Calu3 (cell line): ENCODE measurements at regions not wholly inside any gene's neighbourhood (a gene's known extent, or its start where the extent isn't known, plus 50 kb on each side); places are given as distances from the start of the nearest gene placed in this dataset.

Experiments used
- BruUV-seq: library from RNA; stranded (reverse); fragments of 400-500 nt; replicated peaks from 2 replicates; lab custom pipeline; 2021; lab: Mats Ljungman, UMichigan
- CTCF ChIA-PET: fragments of 300-600 bp; sonication (Branson Sonifier 250); formaldehyde crosslinking; loops from one replicate; lab custom pipeline; 2022; ENCODE audit warnings: antibody characterized with exemption; lab: Charles Lee
- DNase-seq: peaks from one replicate; pipeline ENCODE4 v3.0.0; 2022
- H3K27ac Mint-ChIP-seq: one replicate; pipeline ENCODE4 v1.8.0; 2022; ENCODE audit warnings: mixed read lengths; ENCODE audit not compliant: unreplicated experiment
- H3K27me3 Mint-ChIP-seq: one replicate; pipeline ENCODE4 v1.8.0; 2022; ENCODE audit warnings: mixed read lengths; ENCODE audit not compliant: unreplicated experiment
- H3K36me3 Mint-ChIP-seq: one replicate; pipeline ENCODE4 v1.8.0; 2022; ENCODE audit warnings: mild to moderate bottlenecking, moderate library complexity, mixed read lengths; ENCODE audit not compliant: insufficient read depth, unreplicated experiment
- H3K4me1 Mint-ChIP-seq: one replicate; pipeline ENCODE4 v1.8.0; 2022; ENCODE audit warnings: mild to moderate bottlenecking, low read depth, mixed read lengths; ENCODE audit not compliant: unreplicated experiment
- H3K4me3 Mint-ChIP-seq: one replicate; pipeline ENCODE4 v1.8.0; 2022; ENCODE audit warnings: mild to moderate bottlenecking, low read depth, moderate library complexity, mixed read lengths; ENCODE audit not compliant: unreplicated experiment
- H3K9me3 Mint-ChIP-seq: one replicate; pipeline ENCODE4 v1.8.0; 2022; ENCODE audit warnings: low read depth, mixed read lengths; ENCODE audit not compliant: unreplicated experiment
- intact Hi-C: fragments of 100-400 bp; cut with micrococcal nuclease; formaldehyde crosslinking; loops from one replicate; pipeline ENCODE4 v1.10.0; 2022; ENCODE audit not compliant: unreplicated experiment
- TF ChIP-seq, protein P1 (sequence below): fragments of 200-600 bp; IDR thresholded peaks from one replicate; pipeline ENCODE4 v1.8.0; 2022; ENCODE audit warnings: antibody characterized with exemption; ENCODE audit not compliant: unreplicated experiment

DNA sequence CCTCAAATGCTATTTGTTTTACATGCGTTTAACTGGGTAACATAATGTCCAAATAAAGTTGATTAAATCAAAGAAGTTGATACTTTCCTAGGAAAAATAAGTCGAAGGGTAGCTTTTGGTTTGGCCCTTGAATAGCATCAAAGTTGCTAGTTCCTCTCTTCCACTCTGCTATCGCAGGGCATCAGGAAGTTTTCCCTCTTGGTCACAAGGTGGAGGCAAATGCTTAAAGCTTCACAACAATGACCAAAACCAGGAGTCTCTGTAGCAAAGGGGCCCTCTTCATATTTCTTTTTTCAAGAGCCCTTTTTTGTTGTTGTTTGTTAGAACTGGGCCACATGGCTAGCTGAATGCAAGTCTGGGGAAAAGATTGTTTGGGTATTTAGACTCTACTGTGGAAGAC, 668.4 kb downstream of the KCNT2 start:
- H3K9me3 Mint-ChIP-seq, result no peaks in the 10 kb centered on the region
- TF ChIP-seq, protein P1, sequence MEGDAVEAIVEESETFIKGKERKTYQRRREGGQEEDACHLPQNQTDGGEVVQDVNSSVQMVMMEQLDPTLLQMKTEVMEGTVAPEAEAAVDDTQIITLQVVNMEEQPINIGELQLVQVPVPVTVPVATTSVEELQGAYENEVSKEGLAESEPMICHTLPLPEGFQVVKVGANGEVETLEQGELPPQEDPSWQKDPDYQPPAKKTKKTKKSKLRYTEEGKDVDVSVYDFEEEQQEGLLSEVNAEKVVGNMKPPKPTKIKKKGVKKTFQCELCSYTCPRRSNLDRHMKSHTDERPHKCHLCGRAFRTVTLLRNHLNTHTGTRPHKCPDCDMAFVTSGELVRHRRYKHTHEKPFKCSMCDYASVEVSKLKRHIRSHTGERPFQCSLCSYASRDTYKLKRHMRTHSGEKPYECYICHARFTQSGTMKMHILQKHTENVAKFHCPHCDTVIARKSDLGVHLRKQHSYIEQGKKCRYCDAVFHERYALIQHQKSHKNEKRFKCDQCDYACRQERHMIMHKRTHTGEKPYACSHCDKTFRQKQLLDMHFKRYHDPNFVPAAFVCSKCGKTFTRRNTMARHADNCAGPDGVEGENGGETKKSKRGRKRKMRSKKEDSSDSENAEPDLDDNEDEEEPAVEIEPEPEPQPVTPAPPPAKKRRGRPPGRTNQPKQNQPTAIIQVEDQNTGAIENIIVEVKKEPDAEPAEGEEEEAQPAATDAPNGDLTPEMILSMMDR, result peak; percentile 22
- intact Hi-C loops, result loop anchor here (5.0 kb wide), 2 partner anchors 202 to 367 kb away; no protein-coding TSS in a partner anchor
- no peaks in the 10 kb centered on the region for H3K27me3 Mint-ChIP-seq
- no peaks in the 10 kb centered on the region for H3K36me3 Mint-ChIP-seq
- no TSS peak for BruUV-seq
- no peak overlapping the region for H3K27ac Mint-ChIP-seq
- no peaks in the 10 kb centered on the region for H3K4me1 Mint-ChIP-seq
- H3K4me3 Mint-ChIP-seq, result no peak overlapping the region
- CTCF ChIA-PET, result no interaction called here
- DNase-seq, result no peak

DNA sequence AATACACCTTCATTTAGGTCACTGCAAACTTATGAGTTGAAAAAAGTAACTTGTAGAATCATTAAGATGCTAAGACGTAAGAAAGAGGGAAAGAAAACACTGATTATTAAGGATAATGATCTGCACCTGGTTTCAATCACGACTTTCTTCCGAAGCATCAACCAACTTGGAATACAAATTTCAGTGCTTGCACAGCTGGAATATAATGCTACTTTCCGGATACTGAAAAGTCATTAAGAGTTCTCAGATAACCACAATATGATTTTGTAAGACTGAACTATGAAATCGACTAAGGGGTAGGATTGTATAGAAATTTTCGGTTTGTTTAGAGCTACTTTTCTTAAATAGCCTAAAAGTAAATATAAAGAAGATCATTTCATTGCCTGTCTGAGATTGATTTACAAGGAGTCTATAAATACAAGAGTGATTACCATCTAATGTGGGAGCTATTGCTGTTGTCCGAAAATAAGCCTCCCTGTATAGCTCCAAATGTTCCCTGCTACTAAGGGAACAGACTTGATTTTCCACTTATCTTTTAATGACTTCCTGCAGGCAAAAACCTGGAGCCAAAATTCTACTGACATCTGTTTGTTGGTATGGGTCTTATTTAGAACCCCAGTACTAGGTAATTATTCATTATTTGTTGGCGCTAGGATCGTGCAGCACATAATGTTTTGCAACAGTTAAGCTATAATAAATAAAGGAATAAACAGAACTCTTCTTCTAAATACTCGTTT, 673.3 kb downstream of the KCNT2 start:
- H3K9me3 Mint-ChIP-seq, result no peaks in the 10 kb centered on the region
- H3K4me3 Mint-ChIP-seq, result no peak overlapping the region
- no peaks in the 10 kb centered on the region for H3K36me3 Mint-ChIP-seq
- CTCF ChIA-PET, result no interaction called here
- H3K4me1 Mint-ChIP-seq, result no peaks in the 10 kb centered on the region
- no peaks in the 10 kb centered on the region for H3K27me3 Mint-ChIP-seq
- no peak overlapping the region for H3K27ac Mint-ChIP-seq
- no TSS peak for BruUV-seq
- intact Hi-C loops, result no loop called here
- TF ChIP-seq, protein P1, result no peak
- no peak for DNase-seq

DNA sequence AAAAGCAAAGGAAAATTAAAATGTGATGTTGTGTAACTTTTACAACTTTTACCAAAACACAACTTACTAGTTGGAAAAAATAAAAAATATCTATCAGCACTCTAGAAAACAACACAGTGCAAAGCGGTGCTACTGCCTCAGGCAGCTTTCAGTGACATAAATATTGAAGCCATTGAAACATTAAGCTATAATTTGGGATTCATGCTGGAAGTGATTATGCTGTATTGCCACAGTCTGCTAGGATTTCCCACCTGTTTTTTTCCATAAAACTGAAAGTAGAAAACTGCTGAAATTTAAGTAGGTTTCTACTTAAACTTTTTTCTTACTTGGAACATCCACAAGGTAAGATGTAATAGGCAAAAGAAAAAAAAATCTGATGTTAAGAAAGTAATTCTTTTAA, 674.4 kb downstream of the KCNT2 start:
- no TSS peak for BruUV-seq
- Mint-ChIP-seq H3K27ac (no peak overlapping the region), H3K4me3 (no peak overlapping the region), H3K9me3 (no peaks in the 10 kb centered on the region), H3K27me3 (no peaks in the 10 kb centered on the region), H3K4me1 (no peaks in the 10 kb centered on the region), H3K36me3 (no peaks in the 10 kb centered on the region)
- DNase-seq, result no peak
- TF ChIP-seq, protein P1, result no peak
- CTCF ChIA-PET, result no interaction called here
- intact Hi-C loops, result no loop called here

DNA sequence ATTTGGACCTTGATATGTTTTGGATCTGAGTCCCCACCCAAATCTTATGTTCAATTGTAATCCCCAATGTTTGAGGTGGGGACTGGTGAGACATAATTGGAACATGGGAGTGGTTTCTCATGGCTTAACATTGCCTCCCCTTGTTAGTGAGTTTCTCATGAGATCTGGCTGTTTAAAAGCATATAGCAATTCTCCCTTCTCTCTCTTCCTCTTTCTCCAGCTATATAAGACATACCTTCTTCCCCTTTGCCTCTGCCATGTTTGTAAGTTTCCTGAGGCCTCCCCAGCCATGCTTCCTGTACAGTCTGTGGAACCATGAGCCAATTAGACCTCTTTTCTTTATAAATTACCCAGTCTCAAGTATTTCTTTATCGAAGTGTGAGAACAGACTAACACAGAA, 692.4 kb downstream of the KCNT2 start:
- intact Hi-C loops, result no loop called here
- H3K27me3 Mint-ChIP-seq, result no peaks in the 10 kb centered on the region
- H3K4me1 Mint-ChIP-seq, result no peaks in the 10 kb centered on the region
- no peak for DNase-seq
- no TSS peak for BruUV-seq
- H3K9me3 Mint-ChIP-seq, result peaks cover 6% of the 10 kb centered on the region
- H3K36me3 Mint-ChIP-seq, result no peaks in the 10 kb centered on the region
- H3K4me3 Mint-ChIP-seq, result no peak overlapping the region
- no peak overlapping the region for H3K27ac Mint-ChIP-seq
- CTCF ChIA-PET, result no interaction called here
- TF ChIP-seq, protein P1, result no peak
